IMR-90 (cell line): ENCODE measurements at regions not wholly inside any gene's neighbourhood (a gene's known extent, or its start where the extent isn't known, plus 50 kb on each side); places are given as distances from the start of the nearest gene placed in this dataset.
"Not testable (repeated sequence)": the region's sequence is repeated elsewhere in the genome, so short reads cannot be mapped to it uniquely, and the experiment has no call there.

Experiments
- ATAC-seq: fragments of 200-7000 bp; cut with Tn5 transposase; 2 replicates; pipeline ENCODE4 v1.9.1; 2020; ENCODE audit warnings: low read depth, mild to moderate bottlenecking, moderate library complexity
- BruUV-seq: library from RNA; stranded (reverse); fragments of 400-500 nt; replicated peaks from 2 replicates; lab custom pipeline; 2021; lab: Mats Ljungman, UMichigan
- CTCF ChIA-PET: fragments of 300-600 bp; formaldehyde crosslinking; extraction: SDS; loops from one replicate; lab custom pipeline; 2021; ENCODE audit warnings: antibody characterized with exemption; lab: Yijun Ruan, JAX
- POLR2A ChIA-PET: fragments of 300-600 bp; sonication (Branson Sonifier 250); formaldehyde crosslinking; loops from one replicate; lab custom pipeline; 2022; ENCODE audit warnings: antibody characterized with exemption; ENCODE audit not compliant: unreplicated experiment; lab: Charles Lee
- DNase-seq: peaks from one replicate; pipeline ENCODE4 v3.0.0; 2013
- H2AFZ ChIP-seq: replicated peaks from 2 replicates; pipeline ENCODE3; 2013; ENCODE audit warnings: low read length, mild to moderate bottlenecking; ENCODE audit not compliant: poor library complexity
- H2AK5ac ChIP-seq: 2 replicates; pipeline ENCODE4 v1.6.1; 2013; ENCODE audit warnings: low read depth, low read length, inconsistent platforms
- H2AK9ac ChIP-seq: replicated peaks from 2 replicates; pipeline ENCODE3; 2013; ENCODE audit warnings: mild to moderate bottlenecking, low read depth, low read length, moderate library complexity; ENCODE audit not compliant: poor library complexity
- H2BK120ac ChIP-seq: 2 replicates; pipeline ENCODE4 v1.6.1; 2013; ENCODE audit warnings: low read depth, low read length, inconsistent platforms
- H2BK15ac ChIP-seq: 3 replicates; pipeline ENCODE4 v1.6.1; 2013; ENCODE audit warnings: low read depth, low read length, inconsistent platforms
- H2BK20ac ChIP-seq: 2 replicates; pipeline ENCODE4 v1.6.1; 2013; ENCODE audit warnings: low read depth, mild to moderate bottlenecking, inconsistent platforms, low read length, moderate library complexity
- H2BK5ac ChIP-seq: 2 replicates; pipeline ENCODE4 v1.6.1; 2013; ENCODE audit warnings: mild to moderate bottlenecking, low read depth, low read length, inconsistent platforms; ENCODE audit not compliant: poor library complexity, severe bottlenecking
- H3K14ac ChIP-seq: replicated peaks from 2 replicates; pipeline ENCODE4 v1.6.1; 2013; ENCODE audit warnings: low read depth, low read length, inconsistent platforms
- H3K18ac ChIP-seq: 2 replicates; pipeline ENCODE4 v1.6.1; 2013; ENCODE audit warnings: low read depth, low read length, control low read depth
- H3K23ac ChIP-seq: 2 replicates; pipeline ENCODE4 v1.6.1; 2013; ENCODE audit warnings: low read depth, low read length, inconsistent platforms
- H3K27ac ChIP-seq: 2 replicates; pipeline ENCODE4 v1.5.1; 2013; ENCODE audit warnings: mild to moderate bottlenecking, control low read depth, low read length; ENCODE audit not compliant: insufficient read depth
- H3K27me3 ChIP-seq: 2 replicates; pipeline ENCODE4 v1.6.1; 2013; ENCODE audit warnings: low read length; ENCODE audit not compliant: control insufficient read depth, insufficient read depth
- H3K36me3 ChIP-seq: 2 replicates; pipeline ENCODE4 v1.6.1; 2013; ENCODE audit warnings: low read length, mixed read lengths; ENCODE audit not compliant: control insufficient read depth, insufficient read depth
- H3K4ac ChIP-seq: 2 replicates; pipeline ENCODE4 v1.6.1; 2013; ENCODE audit warnings: low read depth, low read length, inconsistent platforms
- H3K4me1 ChIP-seq: 2 replicates; pipeline ENCODE4 v1.6.1; 2013; ENCODE audit warnings: low read length, mixed read lengths; ENCODE audit not compliant: control insufficient read depth, insufficient read depth
- H3K4me2 ChIP-seq: 2 replicates; pipeline ENCODE4 v1.6.1; 2013; ENCODE audit warnings: low read depth, mild to moderate bottlenecking, control low read depth, low read length, moderate library complexity
- H3K4me3 ChIP-seq: 2 replicates; pipeline ENCODE4 v1.5.1; 2013; ENCODE audit warnings: low read depth, mild to moderate bottlenecking, control low read depth, low read length, moderate library complexity; ENCODE audit not compliant: insufficient read depth
- H3K56ac ChIP-seq: 2 replicates; pipeline ENCODE4 v1.6.1; 2013; ENCODE audit warnings: low read length, inconsistent platforms; ENCODE audit not compliant: insufficient read depth; ENCODE audit errors: extremely low read depth
- H3K79me1 ChIP-seq, 2 experiments: 2 replicates each; pipeline ENCODE4 v1.6.1; 2013; ENCODE audit warnings: low read length in 2 of 2, inconsistent platforms in 1 of 2, low read depth in 1 of 2
- H3K9ac ChIP-seq: 2 replicates; pipeline ENCODE4 v1.6.1; 2013; ENCODE audit warnings: low read depth, low read length, control low read depth
- H3K9me1 ChIP-seq: 2 replicates; pipeline ENCODE4 v1.6.1; 2013; ENCODE audit warnings: low read length, inconsistent platforms; ENCODE audit not compliant: insufficient read depth
- H3K9me3 ChIP-seq: 2 replicates; pipeline ENCODE4 v1.6.1; 2013; ENCODE audit warnings: low read length; ENCODE audit not compliant: control insufficient read depth, insufficient read depth
- H4K20me1 ChIP-seq: 2 replicates; pipeline ENCODE4 v1.6.1; 2013; ENCODE audit warnings: low read length, inconsistent platforms; ENCODE audit not compliant: insufficient read depth
- H4K5ac ChIP-seq: 2 replicates; pipeline ENCODE4 v1.6.1; 2013; ENCODE audit warnings: mild to moderate bottlenecking, low read depth, low read length, control low read depth
- H4K8ac ChIP-seq, 2 experiments: 2 replicates each; pipeline ENCODE4 v1.6.1; 2013; ENCODE audit warnings: low read depth in 2 of 2, low read length in 2 of 2, control low read depth in 1 of 2, inconsistent platforms in 1 of 2
- H4K91ac ChIP-seq: 2 replicates; pipeline ENCODE4 v1.6.1; 2013; ENCODE audit warnings: low read depth, low read length, inconsistent platforms; ENCODE audit not compliant: insufficient read depth
- WGBS, 2 experiments: methylation state at CpG; one replicate each; pipeline versions ENCODE4 v1.1.5 to v1.1.7; 2013; ENCODE audit warnings: missing lambda C conversion rate in 2 of 2; ENCODE audit not compliant: insufficient read length in 1 of 2; ENCODE audit errors: extremely low coverage in 2 of 2; 5-methylcytosine and 5-hydroxymethylcytosine counted together
- dilution Hi-C: fragments of 300-500 bp; cut with HindIII; formaldehyde crosslinking; loops from one replicate; pipeline ENCODE4 v1.14.3; 2018; ENCODE audit warnings: low sequenced_read_pairs; ENCODE audit not compliant: unreplicated experiment
- in situ Hi-C: fragments of 300-500 bp; cut with MboI; formaldehyde crosslinking; loops from 3 replicates; pipeline ENCODE4 v1.14.3; 2019; ENCODE audit warnings: low sequenced_read_pairs, inconsistent platforms, mixed read lengths
- intact Hi-C: fragments of 100-400 bp; cut with micrococcal nuclease; formaldehyde crosslinking; loops from 2 replicates; pipeline ENCODE4 v1.10.0; 2022

GRCh38 chr10:121329631-121330030 lies 268.6 kb downstream of the FGFR2 start:
- H3K79me1 ChIP-seq, H3K36me3 ChIP-seq, H3K56ac ChIP-seq, DNase-seq, H3K4me1 ChIP-seq, H2AK9ac ChIP-seq, H4K5ac ChIP-seq, H2AK5ac ChIP-seq, POLR2A ChIA-PET, intact Hi-C loops, H3K27me3 ChIP-seq, in situ Hi-C loops, dilution Hi-C loops, H2BK15ac ChIP-seq, H3K4me2 ChIP-seq, H4K91ac ChIP-seq, H3K4ac ChIP-seq, H3K9ac ChIP-seq, H3K14ac ChIP-seq, H3K27ac ChIP-seq, H3K4me3 ChIP-seq, H3K18ac ChIP-seq, H2BK20ac ChIP-seq, ATAC-seq, H2AFZ ChIP-seq, H3K9me1 ChIP-seq, H4K20me1 ChIP-seq, H2BK120ac ChIP-seq, BruUV-seq, CTCF ChIA-PET, H4K8ac ChIP-seq, H2BK5ac ChIP-seq, H3K23ac ChIP-seq: not testable (repeated sequence)
- H3K9me3 ChIP-seq: peaks cover 17% of the 10 kb centered on the region
- no CpG with 5 or more reads among the region's 4 CpGs for WGBS, 2 experiments
